Testis (tissue), 2 donors: ENCODE measurements at regions not wholly inside any gene's neighbourhood (a gene's known extent, or its start where the extent isn't known, plus 50 kb on each side); places are given as distances from the start of the nearest gene placed in this dataset.

Experiments
- CTCF ChIP-seq, 3 experiments: fragments of 450-650 bp in 2 of 3; fragments of 200-600 bp in 1 of 3; sonication (generic) in 1 of 3; IDR thresholded peaks; one replicate each; pipeline ENCODE4 v1.5.1; 2016 to 2019; ENCODE audit warnings: antibody characterized with exemption in 3 of 3, mild to moderate bottlenecking in 2 of 3, moderate library complexity in 1 of 3
- POLR2A ChIP-seq: fragments of 450-650 bp; IDR thresholded peaks from one replicate; pipeline ENCODE4 v1.6.1; 2017; ENCODE audit warnings: antibody characterized with exemption, mild to moderate bottlenecking, moderate library complexity

GRCh38 chr15:87419344-87419743 lies 837.2 kb downstream of the NTRK3 start:
- TF ChIP-seq CTCF (IDR thresholded peaks at IDR 0.05), result no peak
- TF ChIP-seq POLR2A, result no peak
